Vagina (tissue), 2 donors: ENCODE measurements at regions not wholly inside any gene's neighbourhood (a gene's known extent, or its start where the extent isn't known, plus 50 kb on each side); places are given as distances from the start of the nearest gene placed in this dataset.
"Not testable (repeated sequence)": the region's sequence is repeated elsewhere in the genome, so short reads cannot be mapped to it uniquely, and the experiment has no call there.

Experiments
- DNase-seq, 2 donors: peaks; one replicate each; pipeline ENCODE4 v3.0.0-alpha.2; 2017; ENCODE audit errors: extremely low spot score in 2 of 2
- H3K27ac ChIP-seq: fragments of 200-600 bp; sonication (generic); one replicate; pipeline ENCODE4 v1.5.1; 2019
- H3K27me3 ChIP-seq: fragments of 200-600 bp; sonication (generic); one replicate; pipeline ENCODE4 v1.5.1; 2019
- H3K36me3 ChIP-seq, 2 donors: fragments of 200-600 bp; sonication (generic); one replicate each; pipeline ENCODE4 v1.5.1; 2017 to 2019
- H3K4me1 ChIP-seq: fragments of 200-600 bp; sonication (generic); one replicate; pipeline ENCODE4 v1.5.1; 2019
- H3K4me3 ChIP-seq, 2 donors: fragments of 200-600 bp; sonication (generic); 1 replicate in 1 of 2; 2 replicates in 1 of 2; pipeline ENCODE4 v1.5.1; 2016 to 2019
- H3K9me3 ChIP-seq: fragments of 200-600 bp; sonication (generic); one replicate; pipeline ENCODE4 v1.5.1; 2019
- CTCF ChIP-seq, 3 experiments: fragments of 450-650 bp in 2 of 3; fragments of 200-600 bp in 1 of 3; sonication (generic) in 1 of 3; IDR thresholded peaks; one replicate each; pipeline ENCODE4 v1.5.1; 2017 to 2019; ENCODE audit warnings: antibody characterized with exemption in 3 of 3, mild to moderate bottlenecking in 2 of 3, moderate library complexity in 2 of 3
- POLR2A ChIP-seq, 2 donors: fragments of 450-650 bp; IDR thresholded peaks; one replicate each; pipeline ENCODE4 v1.6.1; 2017; ENCODE audit warnings: antibody characterized with exemption in 2 of 2, mild to moderate bottlenecking in 2 of 2, moderate library complexity in 2 of 2
- POLR2AphosphoS5 ChIP-seq, 2 donors: sonication (generic); formaldehyde crosslinking; IDR thresholded peaks; one replicate each; pipeline ENCODE4 v1.9.0; 2017; ENCODE audit warnings: antibody characterized with exemption in 2 of 2, mild to moderate bottlenecking in 2 of 2, low read depth in 1 of 2; ENCODE audit not compliant: insufficient read depth in 1 of 2
- intact Hi-C: fragments of 100-400 bp; cut with DNase I; formaldehyde crosslinking; loops from one replicate; pipeline ENCODE4 v1.15.1; 2023

GRCh38 chr4:147220833-147221232 lies 260.1 kb upstream of the EDNRA start:
- Histone ChIP-seq H3K4me3 (no peak overlapping the region), H3K4me1 (no peaks in the 10 kb centered on the region), H3K27ac (no peak overlapping the region), H3K27me3 (no peaks in the 10 kb centered on the region), H3K9me3 (no peaks in the 10 kb centered on the region), H3K36me3 (no peaks in the 10 kb centered on the region)
- intact Hi-C loops: no loop called here
- TF ChIP-seq CTCF (IDR thresholded peaks at IDR 0.05) (no peak), POLR2A (IDR thresholded peaks at IDR 0.05) (no peak)
- no peak for DNase-seq

GRCh38 chr4:147222906-147223305 lies 258.0 kb upstream of the EDNRA start:
- H3K4me3 ChIP-seq: no peak overlapping the region
- H3K4me1 ChIP-seq: no peaks in the 10 kb centered on the region
- no peak overlapping the region for H3K27ac ChIP-seq
- H3K9me3 ChIP-seq: no peaks in the 10 kb centered on the region
- H3K27me3 ChIP-seq: no peaks in the 10 kb centered on the region
- no peak for TF ChIP-seq POLR2A (IDR thresholded peaks at IDR 0.05)
- no peaks in the 10 kb centered on the region for H3K36me3 ChIP-seq
- DNase-seq: no peak
- intact Hi-C loops: no loop called here

- Histone ChIP-seq H3K9me3 (no peaks in the 10 kb centered on the region), H3K4me3 (no peak overlapping the region), H3K4me1 (no peaks in the 10 kb centered on the region), H3K36me3 (no peaks in the 10 kb centered on the region), H3K27me3 (no peaks in the 10 kb centered on the region), H3K27ac (no peak overlapping the region)
- TF ChIP-seq POLR2AphosphoS5 (IDR thresholded peaks at IDR 0.05; ENCODE audit: insufficient read depth in 1 of 2, low read depth in 1 of 2) (no peak), CTCF (IDR thresholded peaks at IDR 0.05) (no peak), POLR2A (IDR thresholded peaks at IDR 0.05) (no peak)
- intact Hi-C loops: no loop called here
- no peak for DNase-seq
Measured at GRCh38 chr4:147223576-147223975, 257.3 kb upstream of the EDNRA start.

GRCh38 chr4:147236806-147237205 lies 244.1 kb upstream of the EDNRA start:
- no peak for DNase-seq
- H3K4me3 ChIP-seq: no peak overlapping the region
- TF ChIP-seq POLR2AphosphoS5 (IDR thresholded peaks at IDR 0.05; ENCODE audit: insufficient read depth in 1 of 2, low read depth in 1 of 2) (no peak), CTCF (IDR thresholded peaks at IDR 0.05) (no peak), POLR2A (IDR thresholded peaks at IDR 0.05) (no peak)
- no peak overlapping the region for H3K27ac ChIP-seq
- H3K27me3 ChIP-seq: no peaks in the 10 kb centered on the region
- H3K9me3 ChIP-seq: no peaks in the 10 kb centered on the region
- no peaks in the 10 kb centered on the region for H3K36me3 ChIP-seq
- intact Hi-C loops: no loop called here
- no peaks in the 10 kb centered on the region for H3K4me1 ChIP-seq

GRCh38 chr4:147244786-147245185 lies 236.1 kb upstream of the EDNRA start:
- DNase-seq: no peak
- no peaks in the 10 kb centered on the region for H3K27me3 ChIP-seq
- H3K4me1 ChIP-seq: peaks cover 17% of the 10 kb centered on the region
- intact Hi-C loops: no loop called here
- H3K36me3 ChIP-seq: no peaks in the 10 kb centered on the region
- no peak overlapping the region for H3K27ac ChIP-seq
- TF ChIP-seq POLR2AphosphoS5 (IDR thresholded peaks at IDR 0.05; ENCODE audit: insufficient read depth in 1 of 2, low read depth in 1 of 2): no peak
- no peak for TF ChIP-seq POLR2A (IDR thresholded peaks at IDR 0.05)
- no peak for TF ChIP-seq CTCF (IDR thresholded peaks at IDR 0.05)
- no peak overlapping the region for H3K4me3 ChIP-seq
- H3K9me3 ChIP-seq: no peaks in the 10 kb centered on the region

GRCh38 chr4:147246096-147246495 lies 234.8 kb upstream of the EDNRA start:
- Histone ChIP-seq H3K9me3 (no peaks in the 10 kb centered on the region), H3K27me3 (no peaks in the 10 kb centered on the region), H3K36me3 (no peaks in the 10 kb centered on the region), H3K27ac (no peak overlapping the region), H3K4me1 (peaks cover 17% of the 10 kb centered on the region), H3K4me3 (no peak overlapping the region)
- intact Hi-C loops: no loop called here
- TF ChIP-seq CTCF (IDR thresholded peaks at IDR 0.05) (no peak), POLR2AphosphoS5 (IDR thresholded peaks at IDR 0.05; ENCODE audit: insufficient read depth in 1 of 2, low read depth in 1 of 2) (no peak), POLR2A (IDR thresholded peaks at IDR 0.05) (no peak)
- DNase-seq: no peak

GRCh38 chr4:147246528-147246927 lies 234.4 kb upstream of the EDNRA start:
- H3K4me1 ChIP-seq: peaks cover 17% of the 10 kb centered on the region
- intact Hi-C loops, H3K4me3 ChIP-seq, H3K27me3 ChIP-seq, H3K9me3 ChIP-seq, H3K27ac ChIP-seq, DNase-seq, H3K36me3 ChIP-seq: not testable (repeated sequence)
